ENCODE measurements at regions not wholly inside any gene's neighbourhood (a gene's known extent, or its start where the extent isn't known, plus 50 kb on each side); places are given as distances from the start of the nearest gene placed in this dataset.

GRCh38 chr5:34576891-34577666 is 79.0 kb upstream of the RAI14 start (continued):
- no peak for TF ChIP-seq SMAD3 (CRISPR knock-in tag; conservative IDR thresholded peaks at IDR 0.05)
- TF ChIP-seq STAG1 (CRISPR knock-in tag; IDR thresholded peaks at IDR 0.05; ENCODE audit: borderline replicate concordance) = no peak
- peak; percentile 11; the same call in 1 of the 2 replicates for TF ChIP-seq NFIC (IDR thresholded peaks at IDR 0.05)
- TF ChIP-seq, protein P1, sequence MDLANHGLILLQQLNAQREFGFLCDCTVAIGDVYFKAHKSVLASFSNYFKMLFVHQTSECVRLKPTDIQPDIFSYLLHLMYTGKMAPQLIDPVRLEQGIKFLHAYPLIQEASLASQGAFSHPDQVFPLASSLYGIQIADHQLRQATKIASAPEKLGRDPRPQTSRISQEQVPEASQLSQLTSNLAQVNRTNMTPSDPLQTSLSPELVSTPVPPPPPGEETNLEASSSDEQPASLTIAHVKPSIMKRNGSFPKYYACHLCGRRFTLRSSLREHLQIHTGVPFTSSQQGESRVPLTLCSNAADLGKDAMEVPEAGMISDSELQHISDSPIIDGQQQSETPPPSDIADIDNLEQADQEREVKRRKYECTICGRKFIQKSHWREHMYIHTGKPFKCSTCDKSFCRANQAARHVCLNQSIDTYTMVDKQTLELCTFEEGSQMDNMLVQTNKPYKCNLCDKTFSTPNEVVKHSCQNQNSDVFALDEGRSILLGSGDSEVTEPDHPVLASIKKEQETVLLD (IDR thresholded peaks at IDR 0.05) = no peak
- TF ChIP-seq CBFA2T3 (IDR thresholded peaks at IDR 0.05) = peak; percentile 85
- TF ChIP-seq, protein P2, sequence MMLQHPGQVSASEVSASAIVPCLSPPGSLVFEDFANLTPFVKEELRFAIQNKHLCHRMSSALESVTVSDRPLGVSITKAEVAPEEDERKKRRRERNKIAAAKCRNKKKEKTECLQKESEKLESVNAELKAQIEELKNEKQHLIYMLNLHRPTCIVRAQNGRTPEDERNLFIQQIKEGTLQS (IDR thresholded peaks at IDR 0.05) = no peak
- TF ChIP-seq, protein P2 (CRISPR knock-in tag; conservative IDR thresholded peaks at IDR 0.05) = peak; percentile 64; the same call in 1 of the 2 replicates
- peak; percentile 44; the same call in 1 of the 2 replicates for TF ChIP-seq L3MBTL2 (IDR thresholded peaks at IDR 0.05)
- no peak for TF ChIP-seq DMBX1 (CRISPR knock-in tag; IDR thresholded peaks at IDR 0.05; ENCODE audit: borderline replicate concordance)
- no peak for TF ChIP-seq NFE2L1 (tag; IDR thresholded peaks at IDR 0.05; ENCODE audit: borderline replicate concordance, low read depth)
- TF ChIP-seq ARID3A (IDR thresholded peaks at IDR 0.05; ENCODE audit: borderline replicate concordance, low read depth, low read length) = no peak
- TF ChIP-seq CTCF (IDR thresholded peaks at IDR 0.05 in 2 of 3, conservative IDR thresholded peaks at IDR 0.05 in 1 of 3; ENCODE audit: insufficient read depth in 2 of 3, low read depth in 1 of 3, low read length in 3 of 3) = peak in 2 of 3 experiments; percentile 36; a peak in 2 of 6 replicates
- TF ChIP-seq SOX6 (IDR thresholded peaks at IDR 0.05) = no peak
- TF ChIP-seq EHMT2 (IDR thresholded peaks at IDR 0.05) = 0 out of 2 replicates have a peak, but pooled peaks have one; percentile 50
- no peak for TF ChIP-seq HLTF (IDR thresholded peaks at IDR 0.05)
- peak; percentile 77 for TF ChIP-seq CBFA2T2 (conservative IDR thresholded peaks at IDR 0.05)
- TF ChIP-seq, protein P3, sequence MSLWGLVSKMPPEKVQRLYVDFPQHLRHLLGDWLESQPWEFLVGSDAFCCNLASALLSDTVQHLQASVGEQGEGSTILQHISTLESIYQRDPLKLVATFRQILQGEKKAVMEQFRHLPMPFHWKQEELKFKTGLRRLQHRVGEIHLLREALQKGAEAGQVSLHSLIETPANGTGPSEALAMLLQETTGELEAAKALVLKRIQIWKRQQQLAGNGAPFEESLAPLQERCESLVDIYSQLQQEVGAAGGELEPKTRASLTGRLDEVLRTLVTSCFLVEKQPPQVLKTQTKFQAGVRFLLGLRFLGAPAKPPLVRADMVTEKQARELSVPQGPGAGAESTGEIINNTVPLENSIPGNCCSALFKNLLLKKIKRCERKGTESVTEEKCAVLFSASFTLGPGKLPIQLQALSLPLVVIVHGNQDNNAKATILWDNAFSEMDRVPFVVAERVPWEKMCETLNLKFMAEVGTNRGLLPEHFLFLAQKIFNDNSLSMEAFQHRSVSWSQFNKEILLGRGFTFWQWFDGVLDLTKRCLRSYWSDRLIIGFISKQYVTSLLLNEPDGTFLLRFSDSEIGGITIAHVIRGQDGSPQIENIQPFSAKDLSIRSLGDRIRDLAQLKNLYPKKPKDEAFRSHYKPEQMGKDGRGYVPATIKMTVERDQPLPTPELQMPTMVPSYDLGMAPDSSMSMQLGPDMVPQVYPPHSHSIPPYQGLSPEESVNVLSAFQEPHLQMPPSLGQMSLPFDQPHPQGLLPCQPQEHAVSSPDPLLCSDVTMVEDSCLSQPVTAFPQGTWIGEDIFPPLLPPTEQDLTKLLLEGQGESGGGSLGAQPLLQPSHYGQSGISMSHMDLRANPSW (CRISPR knock-in tag; IDR thresholded peaks at IDR 0.05) = no peak
- peak; percentile 78 for TF ChIP-seq TCF3 (CRISPR knock-in tag; IDR thresholded peaks at IDR 0.05)
- TF ChIP-seq ZSCAN29 (IDR thresholded peaks at IDR 0.05) = no peak
- no peak for TF ChIP-seq SAFB (IDR thresholded peaks at IDR 0.05; ENCODE audit: borderline replicate concordance, low read depth, low read length)
- TF ChIP-seq GABPA (tag; conservative IDR thresholded peaks at IDR 0.05; ENCODE audit: low read depth) = no peak

Data from K562 (cell line).